ENCODE measurements at regions not wholly inside any gene's neighbourhood (a gene's known extent, or its start where the extent isn't known, plus 50 kb on each side); places are given as distances from the start of the nearest gene placed in this dataset.

- Mint-ChIP-seq H3K27ac (no peak overlapping the region), H3K9me3 (no peaks in the 10 kb centered on the region), H3K36me3 (no peaks in the 10 kb centered on the region), H3K27me3 (no peaks in the 10 kb centered on the region), H3K4me3 (no peak overlapping the region), H3K4me1 (no peaks in the 10 kb centered on the region)
- ATAC-seq (ENCODE audit: low read depth in 2 of 2) = no peak
- no peak for DNase-seq
These were observed 191.9 kb upstream of the KCNJ16 start for GRCh38 chr17:69883120-69883519.

- H3K27me3 Mint-ChIP-seq = no peaks in the 10 kb centered on the region
- H3K36me3 Mint-ChIP-seq = no peaks in the 10 kb centered on the region
- ATAC-seq (ENCODE audit: low read depth in 2 of 2) (no peak), DNase-seq (no peak)
- no peaks in the 10 kb centered on the region for H3K9me3 Mint-ChIP-seq
- no peak overlapping the region for H3K4me3 Mint-ChIP-seq
- H3K27ac Mint-ChIP-seq = no peak overlapping the region
- no peaks in the 10 kb centered on the region for H3K4me1 Mint-ChIP-seq
These were observed 190.7 kb upstream of the KCNJ16 start for GRCh38 chr17:69884356-69884755.

- H3K4me1 Mint-ChIP-seq = no peaks in the 10 kb centered on the region
- no peaks in the 10 kb centered on the region for H3K36me3 Mint-ChIP-seq
- no peaks in the 10 kb centered on the region for H3K27me3 Mint-ChIP-seq
- H3K4me3 Mint-ChIP-seq = no peak overlapping the region
- DNase-seq (no peak), ATAC-seq (ENCODE audit: low read depth in 2 of 2) (no peak)
- no peaks in the 10 kb centered on the region for H3K9me3 Mint-ChIP-seq
- no peak overlapping the region for H3K27ac Mint-ChIP-seq
These were observed 190.2 kb upstream of the KCNJ16 start for GRCh38 chr17:69884846-69885245.

- Mint-ChIP-seq H3K4me3 (no peak overlapping the region), H3K36me3 (no peaks in the 10 kb centered on the region), H3K27me3 (no peaks in the 10 kb centered on the region), H3K27ac (no peak overlapping the region), H3K9me3 (peaks cover 0 to 2% (median 0%) of the 10 kb centered on the region in 7 donors), H3K4me1 (no peaks in the 10 kb centered on the region)
- DNase-seq (no peak), ATAC-seq (ENCODE audit: low read depth in 2 of 2) (no peak)
These were observed 176.4 kb upstream of the KCNJ16 start for GRCh38 chr17:69898601-69899000.

- Mint-ChIP-seq H3K4me1 (no peaks in the 10 kb centered on the region), H3K9me3 (peaks cover 0 to 2% (median 0%) of the 10 kb centered on the region in 7 donors), H3K27me3 (no peaks in the 10 kb centered on the region), H3K36me3 (no peaks in the 10 kb centered on the region), H3K27ac (no peak overlapping the region), H3K4me3 (no peak overlapping the region)
- ATAC-seq (ENCODE audit: low read depth in 2 of 2) = no peak
- DNase-seq = no peak
These were observed 174.9 kb upstream of the KCNJ16 start for GRCh38 chr17:69900101-69900500.

GRCh38 chr17:69900829-69901228, 174.2 kb upstream of the KCNJ16 start:
- Mint-ChIP-seq H3K27me3 (no peaks in the 10 kb centered on the region), H3K9me3 (no peaks in the 10 kb centered on the region), H3K4me1 (no peaks in the 10 kb centered on the region), H3K27ac (no peak overlapping the region), H3K4me3 (no peak overlapping the region), H3K36me3 (no peaks in the 10 kb centered on the region)
- DNase-seq (no peak), ATAC-seq (ENCODE audit: low read depth in 2 of 2) (no peak)

GRCh38 chr17:69906306-69906705, 168.7 kb upstream of the KCNJ16 start:
- Mint-ChIP-seq H3K4me3 (no peak overlapping the region), H3K27me3 (no peaks in the 10 kb centered on the region), H3K36me3 (no peaks in the 10 kb centered on the region), H3K27ac (no peak overlapping the region), H3K4me1 (no peaks in the 10 kb centered on the region), H3K9me3 (no peaks in the 10 kb centered on the region)
- ATAC-seq (ENCODE audit: low read depth in 2 of 2) (no peak), DNase-seq (no peak)

GRCh38 chr17:69907132-69907847, 167.7 kb upstream of the KCNJ16 start:
- H3K4me1 Mint-ChIP-seq = no peaks in the 10 kb centered on the region

GRCh38 chr17:69908626-69909368, 166.2 kb upstream of the KCNJ16 start:
- Mint-ChIP-seq H3K9me3 (no peaks in the 10 kb centered on the region), H3K27me3 (no peaks in the 10 kb centered on the region), H3K4me3 (no peak overlapping the region), H3K36me3 (no peaks in the 10 kb centered on the region), H3K27ac (peak overlapping the region in 1 of 6 donors; percentile 65), H3K4me1 (no peaks in the 10 kb centered on the region)
- no peak for DNase-seq
- no peak for ATAC-seq (ENCODE audit: low read depth in 2 of 2)

More at GRCh38 chr17:69907132-69907847, 167.7 kb upstream of the KCNJ16 start:
- Mint-ChIP-seq H3K27ac (no peak overlapping the region), H3K9me3 (no peaks in the 10 kb centered on the region), H3K27me3 (no peaks in the 10 kb centered on the region), H3K36me3 (no peaks in the 10 kb centered on the region), H3K4me3 (no peak overlapping the region)
- DNase-seq = no peak
- no peak for ATAC-seq (ENCODE audit: low read depth in 2 of 2)

GRCh38 chr17:69909389-69909788, 165.6 kb upstream of the KCNJ16 start:
- DNase-seq = no peak
- H3K4me1 Mint-ChIP-seq = no peaks in the 10 kb centered on the region
- H3K36me3 Mint-ChIP-seq = no peaks in the 10 kb centered on the region
- no peak overlapping the region for H3K27ac Mint-ChIP-seq
- no peaks in the 10 kb centered on the region for H3K27me3 Mint-ChIP-seq
- H3K9me3 Mint-ChIP-seq = no peaks in the 10 kb centered on the region
- ATAC-seq (ENCODE audit: low read depth in 2 of 2) = no peak
- no peak overlapping the region for H3K4me3 Mint-ChIP-seq

GRCh38 chr17:69912805-69913204, 162.2 kb upstream of the KCNJ16 start:
- no peaks in the 10 kb centered on the region for H3K36me3 Mint-ChIP-seq
- H3K9me3 Mint-ChIP-seq = no peaks in the 10 kb centered on the region
- H3K27ac Mint-ChIP-seq = no peak overlapping the region
- H3K4me3 Mint-ChIP-seq = no peak overlapping the region
- H3K27me3 Mint-ChIP-seq = no peaks in the 10 kb centered on the region
- ATAC-seq (ENCODE audit: low read depth in 2 of 2) = no peak
- no peaks in the 10 kb centered on the region for H3K4me1 Mint-ChIP-seq
- no peak for DNase-seq

GRCh38 chr17:69913216-69913615, 161.8 kb upstream of the KCNJ16 start:
- Mint-ChIP-seq H3K36me3 (no peaks in the 10 kb centered on the region), H3K4me3 (no peak overlapping the region), H3K27ac (no peak overlapping the region)

GRCh38 chr17:69913616-69914015, 161.4 kb upstream of the KCNJ16 start:
- H3K36me3 Mint-ChIP-seq = no peaks in the 10 kb centered on the region
- H3K4me3 Mint-ChIP-seq = no peak overlapping the region
- no peak for DNase-seq
- ATAC-seq (ENCODE audit: low read depth in 2 of 2) = no peak
- H3K9me3 Mint-ChIP-seq = peaks cover 0 to 1% (median 0%) of the 10 kb centered on the region in 7 donors
- no peak overlapping the region for H3K27ac Mint-ChIP-seq
- H3K27me3 Mint-ChIP-seq = no peaks in the 10 kb centered on the region
- no peaks in the 10 kb centered on the region for H3K4me1 Mint-ChIP-seq

More at GRCh38 chr17:69913216-69913615, 161.8 kb upstream of the KCNJ16 start:
- H3K9me3 Mint-ChIP-seq = no peaks in the 10 kb centered on the region
- DNase-seq (no peak), ATAC-seq (ENCODE audit: low read depth in 2 of 2) (no peak)
- no peaks in the 10 kb centered on the region for H3K4me1 Mint-ChIP-seq
- H3K27me3 Mint-ChIP-seq = no peaks in the 10 kb centered on the region

GRCh38 chr17:69914520-69914919, 160.5 kb upstream of the KCNJ16 start:
- DNase-seq = no peak
- Mint-ChIP-seq H3K4me3 (no peak overlapping the region), H3K27ac (no peak overlapping the region), H3K4me1 (no peaks in the 10 kb centered on the region), H3K36me3 (no peaks in the 10 kb centered on the region), H3K27me3 (no peaks in the 10 kb centered on the region), H3K9me3 (peaks cover 0 to 8% (median 0%) of the 10 kb centered on the region in 7 donors)
- ATAC-seq (ENCODE audit: low read depth in 2 of 2) = no peak

Data from naive B cell (primary cell).